Tibial artery (tissue), 4 donors: ENCODE measurements at regions not wholly inside any gene's neighbourhood (a gene's known extent, or its start where the extent isn't known, plus 50 kb on each side); places are given as distances from the start of the nearest gene placed in this dataset.

Experiments used
- DNase-seq, 2 donors: peaks; one replicate each; pipeline ENCODE4 v3.0.0-alpha.2; 2019
- H3K27ac ChIP-seq, 2 donors: fragments of 200-600 bp; sonication (generic) in 1 of 2; 1 replicate in 1 of 2; 2 replicates in 1 of 2; pipeline ENCODE4 v1.5.1; 2018 to 2019; ENCODE audit warnings: mild to moderate bottlenecking in 1 of 2
- H3K27me3 ChIP-seq, 2 donors: fragments of 200-600 bp; sonication (generic) in 1 of 2; one replicate each; pipeline versions ENCODE4 v1.5.1 to v1.6.0; 2016 to 2019
- H3K36me3 ChIP-seq, 3 donors: fragments of 200-600 bp; sonication (generic) in 2 of 3; one replicate each; pipeline ENCODE4 v1.5.1; 2016 to 2019; ENCODE audit warnings: mild to moderate bottlenecking in 2 of 3
- H3K4me1 ChIP-seq, 4 donors: fragments of 200-600 bp; sonication (generic) in 2 of 4; 1 replicate in 3 of 4; 2 replicates in 1 of 4; pipeline ENCODE4 v1.5.1; 2016 to 2019
- H3K4me3 ChIP-seq, 2 donors: fragments of 200-600 bp; sonication (generic) in 1 of 2; 1 replicate in 1 of 2; 2 replicates in 1 of 2; pipeline ENCODE4 v1.5.1; 2018 to 2019; ENCODE audit warnings: mild to moderate bottlenecking in 2 of 2
- H3K9me3 ChIP-seq, 3 donors: fragments of 200-600 bp; sonication (generic) in 1 of 3; one replicate each; pipeline ENCODE4 v1.5.1; 2016 to 2019
- CTCF ChIP-seq, 2 experiments: fragments of 200-600 bp in 1 of 2; fragments of 450-650 bp in 1 of 2; IDR thresholded peaks; one replicate each; pipeline ENCODE4 v1.5.1; 2017 to 2019; ENCODE audit warnings: antibody characterized with exemption in 2 of 2, mild to moderate bottlenecking in 1 of 2, moderate library complexity in 1 of 2
- intact Hi-C: fragments of 100-400 bp; cut with DNase I; formaldehyde crosslinking; loops from one replicate; pipeline ENCODE4 v1.15.0; 2023; ENCODE audit warnings: low total_unique reads

DNA sequence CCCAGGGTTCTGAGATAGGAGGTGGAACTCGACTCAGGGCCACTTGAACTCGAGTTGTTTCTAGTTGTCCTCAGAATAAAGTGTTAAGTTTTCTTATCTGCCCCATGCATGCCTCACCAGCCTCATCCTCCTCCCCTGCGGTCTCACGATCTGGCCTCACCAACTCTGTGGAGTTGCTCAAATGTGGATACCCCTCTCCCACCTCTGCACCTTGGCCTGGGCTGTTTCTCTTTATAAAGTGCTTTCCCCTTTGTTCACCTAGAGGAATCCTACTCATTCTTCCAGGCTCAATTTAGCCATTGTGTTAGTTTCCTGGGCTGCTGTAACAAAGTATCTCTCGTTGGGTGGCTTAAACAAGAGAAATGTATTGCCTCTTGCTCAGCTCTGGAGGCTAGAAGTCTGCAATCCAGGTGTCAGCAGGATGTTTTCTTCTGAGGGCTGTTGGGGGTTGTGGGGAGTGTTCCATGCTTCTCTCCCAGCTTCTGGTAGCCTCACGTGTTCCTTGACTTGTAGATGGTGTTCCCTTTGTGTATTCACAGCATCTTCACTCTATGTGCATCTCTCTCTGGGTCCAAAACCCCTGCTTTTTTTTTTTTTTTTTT is 100.7 kb downstream of the MEX3B start:
- intact Hi-C loops = loop anchor here (10.0 kb wide), 1 partner anchor 460 kb away; no protein-coding TSS in a partner anchor
- H3K4me1 ChIP-seq = peaks cover 0 to 26% (median 7%) of the 10 kb centered on the region in 4 donors
- no peaks in the 10 kb centered on the region for H3K36me3 ChIP-seq
- no peak overlapping the region for H3K27ac ChIP-seq
- no peak overlapping the region for H3K4me3 ChIP-seq
- DNase-seq = no peak
- H3K27me3 ChIP-seq = no peaks in the 10 kb centered on the region
- no peak for TF ChIP-seq CTCF (IDR thresholded peaks at IDR 0.05)
- H3K9me3 ChIP-seq = no peaks in the 10 kb centered on the region

DNA sequence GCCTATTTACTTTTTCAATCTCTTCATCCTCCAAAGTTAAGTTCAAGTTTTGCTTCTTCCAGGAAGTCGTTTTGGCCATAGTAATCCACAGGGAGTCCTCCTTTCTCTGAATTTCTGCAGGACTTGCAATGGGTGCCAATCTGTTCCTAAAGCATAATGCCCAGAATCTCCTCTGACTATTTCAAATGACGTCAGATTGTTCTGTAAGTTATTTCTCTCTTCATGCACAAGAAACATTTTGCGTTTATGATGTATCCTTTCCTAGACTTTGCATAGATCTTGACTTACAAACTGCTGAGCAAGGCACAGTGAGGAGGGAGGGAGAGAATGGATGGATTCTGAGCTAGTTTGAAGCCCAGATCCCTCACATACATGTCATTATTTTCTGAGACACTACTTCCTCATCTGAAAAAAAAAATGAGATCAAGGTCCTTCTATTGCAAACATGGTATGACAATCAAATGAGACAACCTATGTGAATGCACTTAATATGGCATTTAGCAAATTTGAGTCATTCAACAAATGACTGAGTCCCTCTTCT is 103.1 kb downstream of the MEX3B start:
- Histone ChIP-seq H3K9me3 (peaks cover 0 to 6% (median 4%) of the 10 kb centered on the region in 3 donors), H3K36me3 (no peaks in the 10 kb centered on the region), H3K4me1 (peaks cover 0 to 14% (median 4%) of the 10 kb centered on the region in 4 donors), H3K4me3 (no peak overlapping the region), H3K27ac (no peak overlapping the region), H3K27me3 (no peaks in the 10 kb centered on the region)
- DNase-seq = no peak
- TF ChIP-seq CTCF (IDR thresholded peaks at IDR 0.05) = no peak
- intact Hi-C loops = loop anchor here (10.0 kb wide), 1 partner anchor 458 kb away; no protein-coding TSS in a partner anchor

GRCh38 chr15:81942157-81942556 is 103.7 kb downstream of the MEX3B start:
- intact Hi-C loops = loop anchor here (10.0 kb wide), 1 partner anchor 457 kb away; no protein-coding TSS in a partner anchor
- no peak for DNase-seq
- Histone ChIP-seq H3K27ac (no peak overlapping the region), H3K9me3 (peaks cover 0 to 6% (median 4%) of the 10 kb centered on the region in 3 donors), H3K4me3 (no peak overlapping the region), H3K4me1 (peaks cover 0 to 10% (median 2%) of the 10 kb centered on the region in 4 donors), H3K36me3 (no peaks in the 10 kb centered on the region), H3K27me3 (no peaks in the 10 kb centered on the region)
- no peak for TF ChIP-seq CTCF (IDR thresholded peaks at IDR 0.05)

GRCh38 chr15:81941479-81941878 is 104.3 kb downstream of the MEX3B start:
- H3K4me3 ChIP-seq = no peak overlapping the region
- no peaks in the 10 kb centered on the region for H3K27me3 ChIP-seq
- no peaks in the 10 kb centered on the region for H3K36me3 ChIP-seq
- no peak for TF ChIP-seq CTCF (IDR thresholded peaks at IDR 0.05)
- H3K4me1 ChIP-seq = peaks cover 0 to 3% (median 0%) of the 10 kb centered on the region in 4 donors
- no peak overlapping the region for H3K27ac ChIP-seq
- H3K9me3 ChIP-seq = peaks cover 0 to 6% (median 4%) of the 10 kb centered on the region in 3 donors
- intact Hi-C loops = loop anchor here (10.0 kb wide), 1 partner anchor 457 kb away; no protein-coding TSS in a partner anchor
- DNase-seq = no peak

GRCh38 chr15:81940467-81941451 is 105.1 kb downstream of the MEX3B start:
- peaks cover 0 to 6% (median 4%) of the 10 kb centered on the region in 3 donors for H3K9me3 ChIP-seq
- H3K36me3 ChIP-seq = no peaks in the 10 kb centered on the region
- no peak for DNase-seq
- H3K27ac ChIP-seq = no peak overlapping the region
- intact Hi-C loops = loop anchor here (10.0 kb wide), 1 partner anchor 456 kb away; no protein-coding TSS in a partner anchor
- no peaks in the 10 kb centered on the region for H3K27me3 ChIP-seq
- H3K4me3 ChIP-seq = no peak overlapping the region
- H3K4me1 ChIP-seq = peaks cover 0 to 3% (median 0%) of the 10 kb centered on the region in 4 donors
- TF ChIP-seq CTCF (IDR thresholded peaks at IDR 0.05) = no peak
